ENCODE measurements at regions not wholly inside any gene's neighbourhood (a gene's known extent, or its start where the extent isn't known, plus 50 kb on each side); places are given as distances from the start of the nearest gene placed in this dataset.
A peak's percentile ranks its signal among the peaks of the same experiment; 100 is the strongest.

DNA sequence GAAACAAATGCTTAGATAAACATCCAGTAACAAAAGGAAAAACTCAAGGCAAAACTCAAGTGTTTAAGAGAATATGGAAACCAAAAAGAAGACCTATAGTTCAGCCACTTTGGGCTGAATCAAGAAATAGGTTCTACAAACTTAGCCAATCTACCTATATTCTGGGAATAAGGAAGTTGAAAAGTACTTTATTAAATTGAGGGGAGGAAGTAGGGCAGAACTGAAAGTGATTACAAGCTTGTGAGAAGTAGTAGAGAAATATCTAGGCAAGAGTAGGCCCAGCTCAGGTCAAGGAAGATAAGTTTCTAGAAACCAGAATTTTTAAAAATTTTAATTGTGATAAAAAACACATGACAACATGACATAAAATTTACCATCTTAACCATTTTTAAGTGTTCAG is 384.8 kb upstream of the PCSK5 start:
- TF ChIP-seq CTCF (IDR thresholded peaks at IDR 0.05; ENCODE audit: low read depth, low read length): no peak
- no peak overlapping the region for H3K4me3 ChIP-seq (ENCODE audit: low read depth, low read length)
- in situ Hi-C loops (cut with HindIII; ENCODE audit: low sequenced_read_pairs): no loop called here
- DNase-seq (ENCODE audit: low read depth, low spot score): no peak

DNA sequence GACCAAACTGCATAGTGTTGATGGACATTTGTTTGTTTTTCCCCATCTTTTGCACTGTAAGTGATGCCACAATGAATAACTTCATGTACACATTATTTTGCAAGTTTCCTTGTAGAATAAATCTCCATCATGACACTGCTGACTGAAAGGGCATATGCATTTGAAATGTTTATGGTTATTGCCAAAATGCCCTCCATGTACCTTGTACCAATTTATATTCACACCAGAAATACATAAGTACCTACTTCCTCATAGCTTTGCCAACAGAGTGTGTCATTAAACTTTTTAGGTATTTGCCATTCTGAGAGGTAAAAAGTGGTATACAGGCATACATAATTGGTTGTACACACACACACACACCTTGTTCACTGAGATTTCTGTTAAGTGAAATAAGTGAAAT is 361.0 kb upstream of the PCSK5 start:
- H3K4me3 ChIP-seq (ENCODE audit: low read depth, low read length): no peak overlapping the region
- DNase-seq (ENCODE audit: low read depth, low spot score): no peak
- in situ Hi-C loops (cut with HindIII; ENCODE audit: low sequenced_read_pairs): no loop called here
- TF ChIP-seq CTCF (IDR thresholded peaks at IDR 0.05; ENCODE audit: low read depth, low read length): no peak

- H3K4me3 ChIP-seq (ENCODE audit: low read depth, low read length): no peak overlapping the region
- no peak for DNase-seq (ENCODE audit: low read depth, low spot score)
- no peak for TF ChIP-seq CTCF (IDR thresholded peaks at IDR 0.05; ENCODE audit: low read depth, low read length)
- in situ Hi-C loops (cut with HindIII; ENCODE audit: low sequenced_read_pairs): no loop called here
Observed at GRCh38 chr9:75531588-75531987, 358.9 kb upstream of the PCSK5 start.

- H3K4me3 ChIP-seq (ENCODE audit: low read depth, low read length): no peak overlapping the region
- in situ Hi-C loops (cut with HindIII; ENCODE audit: low sequenced_read_pairs): no loop called here
- no peak for TF ChIP-seq CTCF (IDR thresholded peaks at IDR 0.05; ENCODE audit: low read depth, low read length)
- no peak for DNase-seq (ENCODE audit: low read depth, low spot score)
Observed at GRCh38 chr9:75532233-75533050, 358.0 kb upstream of the PCSK5 start.

DNA sequence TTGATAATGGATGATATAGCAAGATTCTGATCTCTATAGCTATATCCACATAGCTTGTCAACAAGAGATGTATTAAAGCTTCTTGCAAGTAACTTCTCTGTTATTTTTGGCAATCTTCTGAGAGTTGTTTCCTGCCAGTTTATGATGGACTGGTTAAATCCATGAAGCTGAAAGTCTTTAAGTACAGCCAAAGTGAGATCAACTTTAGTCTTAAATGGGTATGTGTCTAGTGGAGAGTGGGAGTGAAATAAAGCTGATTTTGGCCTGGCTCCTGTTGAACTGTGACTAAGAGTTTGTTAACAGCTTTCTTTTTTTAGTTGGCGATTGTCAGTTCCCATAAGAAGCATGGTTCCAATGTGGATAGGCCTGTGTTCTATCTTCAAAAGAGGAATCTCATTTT is 350.9 kb upstream of the PCSK5 start:
- in situ Hi-C loops (cut with HindIII; ENCODE audit: low sequenced_read_pairs): no loop called here
- no peak overlapping the region for H3K4me3 ChIP-seq (ENCODE audit: low read depth, low read length)
- peak; percentile 1 for DNase-seq (ENCODE audit: low read depth, low spot score)
- no peak for TF ChIP-seq CTCF (IDR thresholded peaks at IDR 0.05; ENCODE audit: low read depth, low read length)

GRCh38 chr9:75540185-75540584 is 350.3 kb upstream of the PCSK5 start:
- in situ Hi-C loops (cut with HindIII; ENCODE audit: low sequenced_read_pairs): no loop called here
- no peak for DNase-seq (ENCODE audit: low read depth, low spot score)
- no peak for TF ChIP-seq CTCF (IDR thresholded peaks at IDR 0.05; ENCODE audit: low read depth, low read length)
- H3K4me3 ChIP-seq (ENCODE audit: low read depth, low read length): no peak overlapping the region
